OCI-LY7 (cell line): ENCODE measurements at regions not wholly inside any gene's neighbourhood (a gene's known extent, or its start where the extent isn't known, plus 50 kb on each side); places are given as distances from the start of the nearest gene placed in this dataset.

ENCODE experiments used
- BruUV-seq: library from RNA; stranded (reverse); fragments of 400-500 nt; replicated peaks from 2 replicates; lab custom pipeline; 2021; lab: Mats Ljungman, UMichigan
- CTCF ChIA-PET: fragments of 300-600 bp; sonication (Branson Sonifier 250); formaldehyde crosslinking; loops from one replicate; lab custom pipeline; 2022; ENCODE audit warnings: antibody characterized with exemption; ENCODE audit not compliant: unreplicated experiment; lab: Charles Lee
- POLR2A ChIA-PET: fragments of 300-600 bp; sonication (Branson Sonifier 250); formaldehyde crosslinking; loops from one replicate; lab custom pipeline; 2022; ENCODE audit warnings: antibody characterized with exemption; lab: Charles Lee
- DNase-seq: peaks from one replicate; pipeline ENCODE4 v3.0.0-alpha.2; 2015; ENCODE audit warnings: low spot score
- H2AFZ ChIP-seq: fragments of 200-600 bp; sonication (generic), shearing (Covaris generic); 2 replicates; pipeline ENCODE4 v1.6.1; 2014; ENCODE audit warnings: mild to moderate bottlenecking, antibody characterized with exemption, low read length, moderate library complexity
- H3K27ac ChIP-seq: fragments of 200-600 bp; sonication (generic); 2 replicates; pipeline ENCODE4 v1.5.1; 2014; ENCODE audit warnings: mixed run types, low read depth, mild to moderate bottlenecking, moderate library complexity, low read length, inconsistent platforms; ENCODE audit not compliant: poor library complexity, severe bottlenecking
- H3K36me3 ChIP-seq: fragments of 200-600 bp; sonication (generic); 2 replicates; pipeline ENCODE4 v1.6.1; 2014; ENCODE audit warnings: mild to moderate bottlenecking, antibody characterized with exemption, low read length, moderate library complexity, mixed read lengths; ENCODE audit not compliant: insufficient read depth
- H3K4me1 ChIP-seq: fragments of 200-600 bp; sonication (generic); 2 replicates; pipeline ENCODE4 v1.5.1; 2014; ENCODE audit warnings: mild to moderate bottlenecking, low read length; ENCODE audit not compliant: insufficient read depth, poor library complexity, severe bottlenecking
- H3K4me2 ChIP-seq: fragments of 200-600 bp; sonication (generic); 2 replicates; pipeline ENCODE4 v1.6.1; 2014; ENCODE audit warnings: mild to moderate bottlenecking, low read length
- H3K4me3 ChIP-seq: fragments of 200-600 bp; sonication (generic); 2 replicates; pipeline ENCODE4 v1.5.1; 2014; ENCODE audit warnings: mild to moderate bottlenecking, low read depth, low read length; ENCODE audit not compliant: poor library complexity, severe bottlenecking
- H3K79me2 ChIP-seq: fragments of 200-600 bp; sonication (generic); 2 replicates; pipeline ENCODE4 v1.6.1; 2016; ENCODE audit warnings: low read depth, mild to moderate bottlenecking, low read length, moderate library complexity, mixed read lengths; ENCODE audit not compliant: insufficient read depth
- H3K9me2 ChIP-seq: fragments of 200-600 bp; sonication (generic); 2 replicates; pipeline ENCODE4 v1.6.1; 2016; ENCODE audit warnings: mild to moderate bottlenecking, low read length, mixed read lengths; ENCODE audit not compliant: insufficient read depth
- H3K9me3 ChIP-seq: fragments of 200-600 bp; sonication (generic); 2 replicates; pipeline ENCODE4 v1.6.1; 2014; ENCODE audit warnings: mild to moderate bottlenecking, mixed run types, low read length, mixed read lengths
- H4K20me1 ChIP-seq: fragments of 200-600 bp; sonication (generic); 2 replicates; pipeline ENCODE4 v1.6.1; 2014; ENCODE audit warnings: mild to moderate bottlenecking, antibody characterized with exemption, low read length, moderate library complexity, mixed read lengths; ENCODE audit not compliant: insufficient read depth
- EZH2phosphoT487 ChIP-seq: fragments of 200-600 bp; sonication (generic); IDR thresholded peaks from 2 replicates; pipeline ENCODE4 v1.6.1; 2018; ENCODE audit warnings: low read depth, borderline replicate concordance, mild to moderate bottlenecking, mixed run types, antibody characterized with exemption, low read length, moderate library complexity, mixed read lengths
- intact Hi-C: fragments of 100-400 bp; cut with micrococcal nuclease; formaldehyde crosslinking; loops from one replicate; pipeline ENCODE4 v1.10.0; 2022; ENCODE audit not compliant: unreplicated experiment
- TF ChIP-seq, protein P1 (sequence below): fragments of 200-600 bp; sonication (generic); conservative IDR thresholded peaks from 2 replicates; pipeline ENCODE4 v1.5.1; 2014; ENCODE audit warnings: mild to moderate bottlenecking, antibody characterized with exemption, low read length, moderate library complexity, mixed read lengths

DNA sequence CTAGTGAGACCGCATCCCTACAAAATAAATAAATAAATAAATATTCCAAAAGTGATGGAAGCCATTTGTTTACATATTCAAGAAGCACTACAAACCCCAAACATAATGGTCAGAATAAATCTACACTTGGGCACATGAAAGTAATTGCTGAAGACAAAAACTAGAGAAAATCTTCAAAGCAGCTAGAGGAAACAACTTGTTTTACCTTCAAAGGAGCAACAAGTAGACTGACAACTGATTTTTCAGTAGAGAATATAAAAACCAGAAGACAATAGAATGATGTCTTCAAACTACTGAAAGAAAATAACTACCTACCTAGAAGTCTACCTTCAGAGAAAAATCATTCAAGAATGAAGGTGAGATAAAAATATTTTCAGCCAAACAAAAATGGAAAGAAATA is 89.4 kb downstream of the TPRA1 start:
- DNase-seq, result no peak
- Histone ChIP-seq H3K4me3 (no peak overlapping the region), H3K4me2 (no peak overlapping the region), H3K9me2 (no peaks in the 10 kb centered on the region), H4K20me1 (no peaks in the 10 kb centered on the region), H3K79me2 (no peaks in the 10 kb centered on the region), H3K36me3 (no peaks in the 10 kb centered on the region), H3K27ac (no peak overlapping the region), H3K4me1 (no peaks in the 10 kb centered on the region), H2AFZ (no peak overlapping the region), H3K9me3 (peaks cover 4% of the 10 kb centered on the region; the same call in 1 of the 2 replicates)
- POLR2A ChIA-PET, result no interaction called here
- TF ChIP-seq EZH2phosphoT487, result no peak
- TF ChIP-seq, protein P1, sequence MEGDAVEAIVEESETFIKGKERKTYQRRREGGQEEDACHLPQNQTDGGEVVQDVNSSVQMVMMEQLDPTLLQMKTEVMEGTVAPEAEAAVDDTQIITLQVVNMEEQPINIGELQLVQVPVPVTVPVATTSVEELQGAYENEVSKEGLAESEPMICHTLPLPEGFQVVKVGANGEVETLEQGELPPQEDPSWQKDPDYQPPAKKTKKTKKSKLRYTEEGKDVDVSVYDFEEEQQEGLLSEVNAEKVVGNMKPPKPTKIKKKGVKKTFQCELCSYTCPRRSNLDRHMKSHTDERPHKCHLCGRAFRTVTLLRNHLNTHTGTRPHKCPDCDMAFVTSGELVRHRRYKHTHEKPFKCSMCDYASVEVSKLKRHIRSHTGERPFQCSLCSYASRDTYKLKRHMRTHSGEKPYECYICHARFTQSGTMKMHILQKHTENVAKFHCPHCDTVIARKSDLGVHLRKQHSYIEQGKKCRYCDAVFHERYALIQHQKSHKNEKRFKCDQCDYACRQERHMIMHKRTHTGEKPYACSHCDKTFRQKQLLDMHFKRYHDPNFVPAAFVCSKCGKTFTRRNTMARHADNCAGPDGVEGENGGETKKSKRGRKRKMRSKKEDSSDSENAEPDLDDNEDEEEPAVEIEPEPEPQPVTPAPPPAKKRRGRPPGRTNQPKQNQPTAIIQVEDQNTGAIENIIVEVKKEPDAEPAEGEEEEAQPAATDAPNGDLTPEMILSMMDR, result no peak
- CTCF ChIA-PET, result no interaction called here
- intact Hi-C loops, result no loop called here
- no TSS peak for BruUV-seq

DNA sequence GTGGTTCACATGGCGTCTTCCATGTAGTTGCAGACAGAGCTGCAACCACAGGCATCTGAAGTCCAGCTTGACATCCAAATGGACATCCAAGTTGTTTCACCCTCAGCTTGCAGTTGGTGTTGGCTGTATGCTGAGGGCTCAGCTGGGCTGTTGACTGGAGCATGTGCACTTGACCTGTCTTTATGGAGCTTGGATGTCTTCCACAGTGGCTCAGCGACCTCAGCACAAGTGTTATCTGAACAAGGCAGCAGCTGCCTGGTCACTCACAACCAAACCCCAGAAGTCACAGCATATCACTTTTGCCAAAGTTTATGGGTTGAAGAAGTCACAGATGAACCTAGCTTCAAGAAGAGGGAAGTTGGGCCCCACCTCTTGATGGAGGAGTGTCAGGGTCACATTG is 92.9 kb downstream of the TPRA1 start:
- no peak for DNase-seq
- Histone ChIP-seq H3K4me3 (no peak overlapping the region), H2AFZ (no peak overlapping the region), H3K4me2 (no peak overlapping the region), H3K27ac (no peak overlapping the region), H3K9me2 (no peaks in the 10 kb centered on the region), H3K36me3 (no peaks in the 10 kb centered on the region), H4K20me1 (no peaks in the 10 kb centered on the region), H3K9me3 (peaks cover 4% of the 10 kb centered on the region; the same call in 1 of the 2 replicates), H3K79me2 (no peaks in the 10 kb centered on the region), H3K4me1 (no peaks in the 10 kb centered on the region)
- intact Hi-C loops, result no loop called here
- no TSS peak for BruUV-seq
- TF ChIP-seq, protein P1, result no peak
- no peak for TF ChIP-seq EZH2phosphoT487
- ChIA-PET POLR2A (no interaction called here), CTCF (no interaction called here)

DNA sequence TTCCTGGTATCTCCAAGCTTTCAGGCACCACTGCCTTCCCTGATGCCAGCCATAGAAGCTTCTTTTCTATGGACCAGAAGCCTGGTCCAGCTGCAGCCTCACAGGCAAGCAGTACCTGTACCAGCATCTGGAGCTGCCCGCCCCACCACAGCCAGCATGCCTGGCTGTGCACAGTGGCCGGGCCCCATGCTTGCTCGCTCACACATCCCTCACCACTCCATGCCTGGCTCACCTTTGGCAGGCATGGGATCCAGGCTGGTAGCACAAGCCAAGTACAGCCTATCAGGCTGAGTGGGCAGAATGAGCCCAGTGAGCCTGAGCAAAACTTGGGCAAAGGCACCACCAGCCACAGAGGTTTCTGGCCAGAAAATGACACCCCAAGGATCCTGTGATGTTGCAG is 93.4 kb downstream of the TPRA1 start:
- no peak for TF ChIP-seq EZH2phosphoT487
- TF ChIP-seq, protein P1, result no peak
- Histone ChIP-seq H4K20me1 (no peaks in the 10 kb centered on the region), H3K4me1 (no peaks in the 10 kb centered on the region), H3K4me3 (no peak overlapping the region), H3K27ac (no peak overlapping the region), H3K9me2 (no peaks in the 10 kb centered on the region), H3K4me2 (no peak overlapping the region), H3K79me2 (no peaks in the 10 kb centered on the region), H3K36me3 (no peaks in the 10 kb centered on the region), H2AFZ (no peak overlapping the region), H3K9me3 (peaks cover 4% of the 10 kb centered on the region; the same call in 1 of the 2 replicates)
- intact Hi-C loops, result no loop called here
- DNase-seq, result no peak
- POLR2A ChIA-PET, result no interaction called here
- CTCF ChIA-PET, result no interaction called here
- BruUV-seq, result no TSS peak
